Ecto neural progenitor cell (in vitro differentiated cells): ENCODE measurements at regions not wholly inside any gene's neighbourhood (a gene's known extent, or its start where the extent isn't known, plus 50 kb on each side); places are given as distances from the start of the nearest gene placed in this dataset.
"Not testable (repeated sequence)": the region's sequence is repeated elsewhere in the genome, so short reads cannot be mapped to it uniquely, and the experiment has no call there.

Source experiments
- DNase-seq: peaks from one replicate; pipeline ENCODE4 v3.0.0-alpha.2; 2018; ENCODE audit warnings: low spot score

DNA sequence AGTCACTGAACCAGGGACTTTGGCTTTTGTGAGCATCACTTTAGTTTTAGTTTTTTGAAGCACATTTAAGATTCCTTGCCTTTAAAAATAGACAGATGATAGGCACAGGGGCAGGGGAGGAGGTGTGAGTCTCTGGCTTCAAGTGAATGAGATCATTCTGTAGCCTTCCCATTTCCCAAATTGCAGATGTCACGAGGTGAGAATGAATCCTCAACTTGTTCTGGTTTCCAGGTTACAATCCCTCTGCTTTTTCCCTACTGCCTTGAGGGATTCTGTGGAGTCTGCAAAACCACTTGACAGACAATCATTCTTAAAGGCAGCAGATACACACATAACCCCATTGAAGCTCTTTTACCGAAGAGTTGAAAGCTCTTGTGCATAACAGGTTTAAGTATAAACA lies 332.4 kb downstream of the DMAC1 start:
- no peak for DNase-seq

GRCh38 chr9:7461791-7462190 lies 337.8 kb downstream of the DMAC1 start:
- no peak for DNase-seq

GRCh38 chr9:7456793-7457530 lies 342.6 kb downstream of the DMAC1 start:
- DNase-seq, result no peak

DNA sequence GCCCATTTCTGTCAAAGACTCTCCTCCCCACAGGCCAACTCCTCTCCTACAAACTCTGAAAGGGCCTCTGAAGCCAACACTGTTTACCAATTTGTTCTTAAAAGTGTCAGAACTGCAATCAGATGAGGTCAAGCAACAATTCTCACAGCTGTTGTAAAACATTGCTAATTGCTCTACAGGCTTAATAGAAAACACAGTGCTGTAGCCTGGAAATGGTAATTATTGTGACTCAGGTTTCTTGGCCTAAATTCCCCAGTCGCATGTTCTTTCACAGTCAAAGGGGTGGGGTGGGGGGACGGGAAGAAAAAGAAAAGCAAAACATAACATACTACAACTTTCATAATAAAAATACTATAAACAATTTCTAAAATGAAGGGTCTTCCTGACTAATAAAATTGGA lies 343.2 kb downstream of the DMAC1 start:
- DNase-seq, result no peak

- no peak for DNase-seq
Observed at GRCh38 chr9:7454624-7455023, 345.0 kb downstream of the DMAC1 start.

DNA sequence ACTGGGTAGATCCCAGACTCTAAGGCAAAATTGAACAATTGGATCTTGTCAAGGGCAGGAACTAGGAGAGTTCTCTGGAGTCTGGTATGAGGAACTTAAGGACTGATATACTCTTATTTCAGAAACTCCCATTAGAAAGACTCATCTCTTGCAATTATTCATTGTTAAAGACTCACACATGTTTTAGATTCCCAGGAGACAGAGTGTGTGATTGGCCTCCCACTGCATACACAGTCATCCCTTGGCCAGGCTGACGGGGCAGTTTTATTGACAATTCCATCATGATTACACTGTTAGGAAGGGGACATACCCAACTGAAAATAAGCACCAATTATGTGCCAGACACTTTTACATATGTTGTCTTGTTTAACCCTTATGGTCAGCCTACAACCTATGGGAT lies 347.2 kb downstream of the DMAC1 start:
- DNase-seq, result no peak

GRCh38 chr9:7451062-7451461 lies 348.5 kb downstream of the DMAC1 start:
- no peak for DNase-seq

GRCh38 chr9:7443541-7443940 lies 356.0 kb downstream of the DMAC1 start:
- no peak for DNase-seq

- no peak for DNase-seq
Observed at GRCh38 chr9:7439355-7439995, 360.1 kb downstream of the DMAC1 start.

DNA sequence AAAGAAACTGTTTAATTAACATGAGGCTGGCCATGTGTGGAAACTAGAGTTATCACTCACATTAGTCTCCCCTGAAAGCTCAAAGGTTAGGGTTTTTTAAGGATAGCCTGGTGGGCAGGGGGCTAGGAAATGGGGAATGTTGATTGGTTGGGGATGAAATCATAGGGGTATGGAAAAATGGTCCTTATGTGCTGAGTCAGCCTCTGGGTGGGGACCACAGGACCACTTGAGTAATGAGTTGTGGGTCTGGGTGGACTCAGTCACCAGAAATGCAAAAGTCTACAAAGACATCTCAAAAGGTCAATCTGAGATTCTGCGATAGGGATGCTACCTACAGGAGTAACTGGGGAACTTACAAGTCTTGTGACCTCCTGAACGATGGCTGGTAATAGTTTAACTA lies 362.8 kb downstream of the DMAC1 start:
- no peak for DNase-seq

- DNase-seq, result no peak
Observed at GRCh38 chr9:7433508-7434292, 365.9 kb downstream of the DMAC1 start.

DNA sequence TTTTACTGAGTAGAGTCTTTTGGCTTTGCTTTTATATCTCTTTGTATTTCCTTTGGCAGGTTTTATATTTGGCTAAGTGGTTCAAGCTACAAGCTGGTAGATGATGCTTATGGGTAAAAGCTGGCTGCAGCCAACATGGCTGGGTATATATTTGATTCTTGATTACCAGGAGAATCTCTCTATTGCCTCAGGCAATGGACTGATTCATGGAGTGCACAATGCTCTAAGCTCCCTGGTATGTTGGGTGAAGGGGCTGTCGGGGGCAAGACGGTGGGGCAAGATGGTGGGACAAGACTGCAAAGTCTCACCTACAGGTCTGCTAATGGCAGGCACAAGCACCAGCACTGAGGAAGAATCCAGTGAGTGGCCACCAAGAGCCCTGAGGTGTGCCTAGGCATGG lies 366.6 kb downstream of the DMAC1 start:
- DNase-seq, result no peak

DNA sequence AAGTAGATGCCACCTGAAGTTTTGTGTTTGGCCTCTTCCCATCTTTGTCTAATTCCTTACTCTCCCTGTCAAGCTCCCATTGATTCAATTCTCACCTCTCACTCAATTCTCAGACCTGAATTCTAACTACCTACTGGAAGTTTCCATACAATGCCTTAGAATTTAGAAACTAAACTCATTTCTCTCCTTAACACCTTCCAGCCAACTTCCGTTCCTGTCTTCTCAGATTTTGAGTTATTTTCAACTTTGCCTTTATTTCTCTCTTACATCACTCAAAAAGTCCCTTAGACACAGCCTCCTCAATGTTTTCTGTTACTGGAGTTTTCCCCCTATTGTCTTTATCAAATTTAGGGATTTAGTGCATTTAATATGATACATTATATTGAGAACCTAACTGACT lies 382.2 kb downstream of the DMAC1 start:
- DNase-seq, result not testable (repeated sequence)

DNA sequence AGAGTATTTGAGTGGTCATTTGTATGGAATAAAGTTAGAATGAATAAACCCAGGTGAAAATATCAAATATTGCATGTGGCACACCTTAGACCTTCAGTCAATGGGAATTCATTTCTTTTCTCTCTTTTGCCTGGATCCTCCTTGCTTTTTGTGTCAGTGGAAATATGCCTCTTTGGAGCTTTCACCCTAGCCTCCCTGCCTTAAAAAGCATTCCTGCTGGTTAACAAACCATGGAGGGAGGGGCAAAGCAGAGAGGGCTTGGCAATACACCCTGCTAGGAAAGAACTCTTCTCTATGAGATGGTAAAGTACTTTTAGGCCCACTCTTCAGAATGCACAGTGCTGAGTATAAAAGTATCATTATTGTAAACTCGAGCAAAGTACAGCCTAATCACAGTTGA lies 383.7 kb downstream of the DMAC1 start:
- DNase-seq, result no peak

DNA sequence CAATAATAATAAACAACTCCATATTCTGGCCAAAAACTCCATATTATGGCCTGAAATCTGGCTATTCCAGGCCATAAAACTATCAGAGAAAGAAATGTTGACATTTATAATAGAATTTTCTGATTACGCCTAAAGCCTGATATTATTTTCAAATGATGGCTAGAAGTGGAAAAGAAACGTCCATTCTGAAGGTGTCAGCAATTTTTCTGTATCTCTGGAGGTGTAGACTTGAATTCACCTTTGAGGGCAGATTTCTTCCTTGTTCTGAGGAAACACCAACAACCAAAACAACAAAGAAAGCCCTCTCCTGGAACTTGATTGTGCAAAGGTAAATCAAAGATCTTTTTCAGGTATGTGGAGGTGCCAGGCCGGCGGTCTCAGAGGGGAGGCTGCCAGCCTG lies 390.7 kb downstream of the DMAC1 start:
- DNase-seq, result no peak

DNA sequence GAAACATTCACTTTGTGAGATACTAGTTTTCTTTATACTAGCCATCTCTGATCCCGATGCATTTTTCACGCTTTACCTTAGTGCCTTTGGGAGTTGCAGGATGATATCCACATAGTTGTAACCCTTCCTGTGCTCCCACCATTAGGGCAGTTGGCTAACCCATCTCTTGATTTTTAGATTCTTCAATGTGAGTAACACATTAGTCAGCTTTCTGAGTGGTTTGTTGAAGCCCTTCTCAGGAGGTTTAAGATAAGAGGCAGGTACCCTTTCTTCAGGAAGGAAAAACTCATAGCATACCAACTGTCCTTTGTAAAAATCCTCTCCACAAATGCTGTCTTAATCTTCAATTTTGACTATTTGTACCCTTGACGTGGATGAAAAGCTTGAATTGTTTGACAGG lies 392.3 kb downstream of the DMAC1 start:
- no peak for DNase-seq

DNA sequence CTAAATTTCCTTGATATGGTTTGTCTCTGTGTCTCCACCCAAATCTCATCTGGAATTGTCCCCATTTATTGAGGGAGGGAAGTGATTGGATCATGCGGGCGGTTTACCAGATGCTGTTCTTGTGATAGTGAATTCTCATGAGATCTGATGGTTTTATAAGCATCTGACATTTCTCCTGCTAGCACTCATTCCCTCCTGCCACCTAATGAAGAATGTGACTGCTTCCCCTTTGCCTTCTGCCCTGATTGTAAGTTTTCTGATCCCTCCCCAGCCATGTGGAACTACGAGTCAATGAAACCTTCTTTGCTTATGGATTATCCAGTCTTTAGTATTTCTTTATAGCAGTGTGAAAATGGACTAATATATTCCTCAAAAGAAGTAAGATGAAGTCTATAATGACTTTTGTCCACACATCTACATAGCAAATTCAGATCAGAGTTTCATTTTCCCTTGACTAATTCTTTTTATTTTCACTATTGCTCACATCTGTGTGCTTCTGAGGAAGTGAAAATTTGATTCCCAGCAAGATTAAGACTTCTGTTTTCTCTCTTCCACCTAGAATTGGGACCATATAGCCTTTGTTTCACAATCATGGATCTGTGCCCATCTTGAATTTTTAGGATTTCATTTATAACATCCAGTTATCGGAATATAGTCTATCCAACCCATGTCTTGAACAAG lies 393.5 kb downstream of the DMAC1 start:
- DNase-seq, result no peak

- DNase-seq, result no peak
Observed at GRCh38 chr9:7403839-7404487, 395.6 kb downstream of the DMAC1 start.

DNA sequence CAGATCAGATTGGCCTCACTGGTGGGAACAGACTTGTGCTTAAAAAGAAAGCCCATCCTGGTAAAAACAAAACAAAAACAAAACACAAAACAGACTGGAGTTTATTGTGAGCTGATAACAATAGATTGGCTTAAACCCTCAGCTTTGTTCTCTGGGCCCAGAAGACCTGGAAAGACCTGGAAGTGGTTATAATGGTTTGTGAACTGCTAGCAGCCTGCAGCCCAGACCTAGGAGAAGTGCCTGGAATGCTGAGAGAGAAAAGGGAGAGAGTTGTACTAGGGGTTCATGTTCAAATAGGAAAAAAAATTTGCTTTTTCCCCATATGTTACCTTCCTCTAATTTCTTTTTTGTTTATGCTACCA lies 396.6 kb downstream of the DMAC1 start:
- DNase-seq, result no peak

- DNase-seq, result no peak
Observed at GRCh38 chr9:7402334-7403027, 397.1 kb downstream of the DMAC1 start.

DNA sequence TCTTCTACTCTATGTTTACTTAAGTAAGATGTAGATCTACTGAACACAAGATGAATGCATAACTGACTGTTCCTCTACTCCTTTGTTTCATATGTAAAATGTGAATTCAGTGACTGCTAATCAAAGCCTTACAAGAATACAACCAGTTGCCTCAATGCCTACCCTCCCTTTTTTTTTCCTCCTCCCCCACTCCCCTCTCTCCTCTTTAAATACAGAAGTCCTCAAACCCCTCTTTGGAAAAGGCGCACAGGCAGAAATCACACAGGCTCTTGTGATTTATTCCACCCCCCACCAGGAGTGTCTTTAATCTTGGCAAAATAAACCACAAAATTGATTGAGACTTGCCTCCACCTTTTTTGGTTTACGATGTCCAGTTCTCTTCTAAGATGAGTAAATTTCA lies 398.5 kb downstream of the DMAC1 start:
- DNase-seq, result no peak
